GM10266 (cell line): ENCODE measurements at regions not wholly inside any gene's neighbourhood (a gene's known extent, or its start where the extent isn't known, plus 50 kb on each side); places are given as distances from the start of the nearest gene placed in this dataset.
"Not testable (repeated sequence)": the region's sequence is repeated elsewhere in the genome, so short reads cannot be mapped to it uniquely, and the experiment has no call there.

Experiments used
- DNase-seq: peaks from one replicate; pipeline ENCODE4 v3.0.0; 2012; ENCODE audit errors: extremely low spot score
- CTCF ChIP-seq: IDR thresholded peaks from 2 replicates; pipeline ENCODE4 v1.5.1; 2012; ENCODE audit warnings: mild to moderate bottlenecking, low read depth; ENCODE audit not compliant: control insufficient read depth, insufficient read depth; ENCODE audit errors: missing control alignments

DNA sequence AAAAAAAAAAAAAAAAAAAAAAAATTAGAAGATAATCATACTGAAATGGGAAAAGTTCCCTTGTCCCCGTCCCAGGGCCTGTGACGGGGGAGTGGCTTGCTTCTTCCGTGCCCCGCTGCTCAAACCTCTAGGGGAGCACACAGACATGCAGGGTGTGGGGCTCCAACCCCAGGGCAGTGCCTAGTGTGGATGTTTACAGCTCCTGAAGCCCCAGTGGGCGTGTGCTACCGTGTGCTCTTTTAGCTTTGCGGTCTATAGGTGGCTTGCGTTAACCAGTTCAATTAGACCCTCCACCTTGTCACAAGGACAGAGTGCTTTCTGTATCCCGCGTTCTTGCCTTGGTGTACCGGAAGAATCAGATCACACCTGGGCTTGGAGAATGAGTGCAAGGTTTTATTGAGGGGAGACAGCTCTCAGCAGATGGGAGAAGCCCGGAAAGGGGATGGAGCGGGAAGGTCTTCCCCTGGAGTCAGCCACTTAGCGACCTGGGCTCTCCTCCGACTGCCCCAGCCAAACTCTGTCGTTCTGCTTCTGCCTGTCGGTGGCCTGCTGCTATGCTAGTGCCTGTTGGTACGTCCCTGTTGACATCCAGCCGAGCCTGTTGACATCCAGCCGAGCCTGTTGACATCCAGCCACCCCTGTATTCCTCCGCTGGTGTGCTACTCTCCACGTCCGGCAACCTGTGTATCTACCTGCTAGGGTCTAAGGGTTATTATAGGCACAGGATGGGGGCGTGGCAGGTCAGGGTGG lies 569.8 kb downstream of the VGLL3 start:
- no peak for DNase-seq
- no peak for TF ChIP-seq CTCF

DNA sequence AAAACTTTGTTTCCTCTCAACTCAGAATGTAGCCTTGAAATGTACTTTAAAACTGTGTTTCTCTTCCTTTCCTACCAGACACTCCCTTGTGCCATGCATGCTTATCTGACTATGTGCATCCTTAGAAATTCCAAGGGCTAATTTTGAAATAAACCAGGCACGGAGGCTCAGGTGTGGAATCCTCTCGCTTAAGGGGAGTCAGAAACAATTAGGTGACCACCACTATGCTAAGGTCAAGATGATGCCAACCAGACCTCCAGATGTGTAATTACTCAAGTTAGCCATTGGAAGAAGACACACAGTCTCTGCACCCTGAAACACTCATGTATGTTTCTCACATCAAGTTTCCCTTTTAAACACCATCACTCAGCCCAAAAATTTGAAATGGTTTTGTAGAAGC lies 572.1 kb downstream of the VGLL3 start:
- DNase-seq: no peak
- no peak for TF ChIP-seq CTCF

- DNase-seq: no peak
- no peak for TF ChIP-seq CTCF
Measured at GRCh38 chr3:86416334-86416733, 574.6 kb downstream of the VGLL3 start.

DNA sequence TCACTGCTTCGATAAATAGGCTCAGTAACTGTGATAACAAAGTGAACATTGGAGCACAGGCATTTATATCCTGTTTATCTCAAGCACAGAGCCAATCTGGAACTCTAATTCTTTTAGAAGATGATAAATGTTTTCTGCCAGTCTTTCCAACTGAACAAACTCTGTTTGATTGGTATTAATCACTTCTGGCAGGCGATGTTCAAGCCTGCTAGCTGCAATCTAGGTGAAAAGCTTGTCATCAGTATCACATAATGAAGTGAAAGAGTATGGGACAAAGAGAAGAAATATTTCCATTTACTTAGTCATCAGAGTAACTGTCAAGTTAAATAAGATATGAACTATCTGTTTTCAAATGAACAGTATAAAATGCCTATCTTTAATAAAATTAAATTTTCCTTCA lies 577.3 kb downstream of the VGLL3 start:
- no peak for TF ChIP-seq CTCF
- DNase-seq: no peak

- TF ChIP-seq CTCF: no peak
- no peak for DNase-seq
Measured at GRCh38 chr3:86410587-86410986, 580.4 kb downstream of the VGLL3 start.

- not testable (repeated sequence) for DNase-seq
Measured at GRCh38 chr3:86389759-86390158, 601.2 kb downstream of the VGLL3 start.

DNA sequence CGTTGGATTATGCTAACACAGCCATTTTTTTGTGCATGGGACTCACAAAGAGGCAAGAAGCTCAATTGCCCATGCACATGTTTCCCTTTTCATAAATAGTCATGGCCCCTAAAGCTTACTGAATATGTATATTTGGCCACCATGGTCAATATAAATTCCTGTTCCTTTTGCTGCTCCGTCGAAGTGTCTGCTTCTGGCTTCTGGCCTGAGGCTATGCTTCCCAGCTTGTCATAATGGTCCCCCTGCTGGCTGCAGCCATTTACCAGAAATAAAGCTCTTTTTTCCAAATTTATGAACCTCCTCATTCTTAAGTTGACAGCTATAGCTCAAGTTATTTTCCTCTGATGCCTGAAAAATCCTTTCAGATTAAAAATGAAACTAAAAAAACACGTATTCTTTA lies 602.1 kb downstream of the VGLL3 start:
- TF ChIP-seq CTCF: no peak
- no peak for DNase-seq

GRCh38 chr3:86382556-86382955 lies 608.4 kb downstream of the VGLL3 start:
- no peak for DNase-seq
- TF ChIP-seq CTCF: no peak
